GM18868 (cell line): ENCODE measurements at regions not wholly inside any gene's neighbourhood (a gene's known extent, or its start where the extent isn't known, plus 50 kb on each side); places are given as distances from the start of the nearest gene placed in this dataset.

ENCODE experiments used
- ATAC-seq: cut with Tn5 transposase; IDR thresholded peaks from one replicate; pipeline ENCODE4 v1.9.1; 2021; ENCODE audit warnings: mild to moderate bottlenecking, moderate library complexity; ENCODE audit not compliant: unreplicated experiment

DNA sequence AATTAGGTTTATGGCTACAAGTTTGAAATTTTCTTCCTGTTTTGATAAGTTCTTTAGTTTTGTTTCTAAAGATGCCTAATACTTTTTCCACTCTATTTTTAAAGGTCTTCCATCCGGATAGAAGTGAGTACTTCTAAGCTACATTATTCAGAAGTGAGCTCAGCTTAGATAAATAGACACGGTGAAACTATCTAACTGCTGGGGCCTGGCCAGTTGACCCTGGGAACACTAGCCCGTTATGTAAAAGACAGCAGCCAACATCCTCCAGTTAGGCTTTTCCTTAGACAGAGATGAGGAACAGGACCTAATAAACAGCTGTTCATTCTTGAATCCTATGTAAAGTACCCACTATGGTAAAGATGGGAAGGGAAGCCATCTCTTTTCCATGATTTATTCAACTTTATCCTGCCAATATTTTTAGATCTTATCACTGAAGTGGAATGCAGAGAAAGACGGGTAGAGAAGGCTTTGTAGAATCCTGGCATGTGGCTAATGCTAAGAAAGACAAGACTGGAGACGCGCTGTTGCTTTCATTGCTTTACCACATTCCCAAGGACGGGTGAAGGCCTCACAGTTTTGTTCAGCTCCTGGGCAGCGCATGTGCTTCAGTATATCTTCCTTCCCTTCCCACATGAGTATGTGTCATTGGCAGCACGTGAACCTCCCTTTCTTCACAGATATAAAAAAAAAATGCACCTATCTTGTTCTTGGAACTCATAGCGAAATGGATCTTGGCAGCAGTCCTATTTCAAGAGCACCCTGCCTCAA is 340.0 kb upstream of the MEOX2 start:
- ATAC-seq = no peak

DNA sequence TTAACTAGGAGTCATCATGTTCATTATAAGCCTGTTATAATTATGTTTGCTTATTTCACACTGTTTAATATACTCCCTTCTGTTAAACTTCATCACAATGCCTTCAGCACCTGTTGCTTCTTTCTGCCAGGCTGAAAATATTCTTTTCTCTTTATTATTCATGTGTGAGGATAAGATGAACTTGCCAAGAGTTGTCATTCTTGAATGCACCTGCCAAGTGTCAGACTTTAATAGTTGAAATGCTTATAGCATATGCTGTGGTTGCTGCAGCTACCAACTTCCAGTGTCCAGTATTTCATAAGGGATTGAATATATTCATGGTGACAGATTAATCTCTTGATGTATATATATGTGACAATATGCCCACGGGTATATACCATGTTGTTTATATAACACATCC is 339.2 kb upstream of the MEOX2 start:
- ATAC-seq = no peak

GRCh38 chr7:16023503-16023902 is 337.0 kb upstream of the MEOX2 start:
- ATAC-seq = no peak

- no peak for ATAC-seq
These were observed 336.6 kb upstream of the MEOX2 start for GRCh38 chr7:16023046-16023445.

GRCh38 chr7:16021851-16022250 is 335.4 kb upstream of the MEOX2 start:
- no peak for ATAC-seq

DNA sequence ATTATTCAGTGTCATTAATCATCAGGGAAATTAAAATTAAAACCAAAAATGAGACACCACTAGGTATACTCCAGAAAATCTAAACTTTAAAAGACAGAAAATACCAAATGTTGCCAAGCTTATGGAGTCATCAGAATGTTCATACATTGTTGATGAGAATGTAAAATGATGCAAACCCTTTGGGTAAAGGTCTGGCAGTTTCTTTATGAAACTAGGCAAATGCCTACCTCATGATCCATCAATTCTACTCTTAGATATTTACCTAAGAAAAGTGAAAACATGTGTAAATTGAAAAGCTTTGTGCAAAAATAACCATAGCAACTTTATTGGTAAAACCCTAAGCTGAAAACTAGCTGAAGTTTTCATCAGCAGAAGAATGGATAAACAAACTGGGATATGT is 329.5 kb upstream of the MEOX2 start:
- no peak for ATAC-seq

DNA sequence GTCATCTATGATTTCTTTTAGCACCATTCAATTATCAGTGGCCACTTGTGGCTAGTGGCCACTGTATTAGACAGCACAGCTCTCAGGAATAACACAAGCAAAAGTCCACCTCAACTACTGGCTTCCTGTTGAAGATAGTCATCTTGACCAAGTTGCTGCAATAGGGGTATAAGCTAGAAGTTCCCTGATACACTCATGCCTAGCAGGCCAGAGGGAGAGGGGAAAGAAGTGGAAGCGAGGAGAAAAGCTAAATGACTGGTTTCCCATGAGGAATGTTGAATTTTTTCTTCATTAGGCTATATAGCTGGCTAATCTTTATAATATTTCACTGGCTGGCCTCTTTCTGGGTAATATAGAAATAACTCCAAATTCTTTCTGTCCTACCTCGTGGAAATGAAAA is 327.5 kb upstream of the MEOX2 start:
- no peak for ATAC-seq

DNA sequence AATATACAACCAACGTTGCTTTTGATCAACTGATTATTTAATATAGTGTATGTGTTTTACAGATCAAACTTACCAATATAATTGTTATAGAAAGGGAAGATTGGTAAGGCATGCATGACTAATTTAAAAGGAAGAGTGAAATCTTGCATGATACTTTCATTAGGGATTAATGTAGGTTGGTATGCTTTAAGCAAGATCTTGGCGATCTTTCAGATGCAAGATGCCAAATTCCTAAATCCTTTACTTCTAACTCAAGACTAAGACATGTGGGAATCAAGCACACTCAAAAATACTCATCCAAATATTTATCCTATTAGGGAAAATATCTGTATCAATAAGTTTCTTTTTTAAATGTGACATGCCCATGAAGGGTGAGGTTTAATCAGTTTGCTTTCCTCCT is 321.4 kb upstream of the MEOX2 start:
- no peak for ATAC-seq

- ATAC-seq = no peak
These were observed 318.2 kb upstream of the MEOX2 start for GRCh38 chr7:16004702-16005101.

DNA sequence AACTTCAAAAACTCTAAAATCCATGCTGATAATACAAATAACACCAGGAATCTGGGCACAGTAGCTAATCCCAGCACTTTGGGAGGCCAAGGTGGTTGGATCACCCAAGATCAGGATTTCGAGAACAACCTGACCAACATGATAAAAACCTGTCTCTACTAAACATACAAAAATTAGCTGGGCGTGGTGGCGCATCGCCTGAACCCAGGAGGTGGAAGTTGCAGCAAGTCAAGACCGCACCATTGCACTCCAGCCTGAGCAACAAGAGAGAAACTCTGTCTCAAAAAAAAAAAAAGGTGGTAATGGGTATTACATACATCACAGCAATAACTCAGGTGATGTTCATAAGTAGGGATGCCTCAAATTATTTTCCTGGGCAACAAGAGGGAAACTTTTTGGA is 315.0 kb upstream of the MEOX2 start:
- ATAC-seq = no peak

- ATAC-seq = no peak
These were observed 312.1 kb upstream of the MEOX2 start for GRCh38 chr7:15998617-15999016.

DNA sequence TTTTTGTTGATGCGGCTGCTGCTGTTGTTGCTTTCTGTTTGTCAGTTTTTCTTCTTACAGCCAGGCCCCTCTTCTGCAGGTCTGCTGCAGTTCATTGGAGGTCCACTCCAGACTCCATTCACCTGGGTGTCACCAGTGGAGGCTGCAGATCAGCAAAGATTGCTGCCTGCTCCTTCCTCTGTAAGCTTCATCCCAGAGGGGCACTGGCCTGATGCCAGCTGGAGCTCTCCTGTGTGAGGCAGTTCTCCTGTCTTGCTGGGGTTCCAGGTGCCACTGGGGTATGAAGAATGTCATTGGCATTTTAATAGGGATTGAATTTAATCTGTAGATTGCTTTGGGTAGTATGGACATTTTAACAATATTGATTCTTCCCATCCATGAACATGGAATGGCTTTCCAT is 308.5 kb upstream of the MEOX2 start:
- no peak for ATAC-seq

DNA sequence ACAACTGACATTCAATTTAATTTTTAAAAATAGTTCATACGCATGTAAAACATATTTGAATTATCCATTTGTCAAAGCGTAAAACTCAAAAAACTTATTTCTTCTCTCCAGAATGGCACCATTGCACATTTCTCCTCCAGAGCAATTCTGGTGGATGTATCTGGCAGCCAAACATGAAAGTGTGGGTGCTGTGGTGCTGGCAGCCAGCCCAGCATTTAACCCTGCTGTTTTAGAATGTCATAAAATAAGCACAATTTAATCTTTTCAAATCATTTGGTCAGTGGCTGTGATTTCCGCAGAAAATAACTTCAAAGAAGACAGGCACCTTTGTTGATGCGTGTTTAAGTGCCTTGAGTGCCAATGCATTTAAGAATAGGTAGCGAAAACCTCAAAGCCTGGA is 302.7 kb upstream of the MEOX2 start:
- no peak for ATAC-seq

DNA sequence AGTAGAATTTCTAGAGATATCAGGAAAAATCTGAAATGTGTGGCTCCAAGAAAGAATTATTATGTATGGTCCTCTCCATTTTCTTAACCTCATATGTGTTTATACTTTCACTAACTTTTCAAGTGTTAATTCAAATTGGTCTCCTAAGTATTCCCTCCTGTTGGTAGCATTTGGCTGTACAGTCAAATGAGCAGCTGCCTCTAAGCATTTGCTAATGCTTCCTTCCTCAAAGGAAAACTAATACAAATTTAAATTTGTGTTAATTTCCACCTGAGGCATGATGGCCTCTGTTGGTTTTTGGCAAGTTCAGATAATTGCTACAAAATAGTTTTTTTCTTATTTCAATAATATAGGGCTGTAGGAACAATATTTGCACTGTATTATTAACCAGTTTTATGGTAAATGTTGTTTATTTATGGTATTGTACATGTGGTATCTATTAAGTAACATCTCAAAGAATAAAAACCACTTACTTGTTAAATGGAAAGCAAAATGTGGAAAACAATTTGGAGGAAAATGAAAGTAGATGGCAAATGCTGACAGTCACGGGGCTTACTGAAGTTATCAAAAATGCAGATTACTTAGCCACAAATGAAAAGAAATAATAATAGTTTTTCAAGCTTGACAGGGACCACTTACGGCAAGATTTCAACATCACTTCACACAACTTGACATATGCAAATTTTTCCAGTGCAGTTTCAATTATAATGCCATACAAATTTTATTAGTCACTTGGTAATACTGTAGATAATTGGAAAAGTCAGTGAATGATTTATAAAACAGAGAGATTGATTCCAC is 299.3 kb upstream of the MEOX2 start:
- no peak for ATAC-seq

GRCh38 chr7:15977663-15978062 is 291.2 kb upstream of the MEOX2 start:
- no peak for ATAC-seq

DNA sequence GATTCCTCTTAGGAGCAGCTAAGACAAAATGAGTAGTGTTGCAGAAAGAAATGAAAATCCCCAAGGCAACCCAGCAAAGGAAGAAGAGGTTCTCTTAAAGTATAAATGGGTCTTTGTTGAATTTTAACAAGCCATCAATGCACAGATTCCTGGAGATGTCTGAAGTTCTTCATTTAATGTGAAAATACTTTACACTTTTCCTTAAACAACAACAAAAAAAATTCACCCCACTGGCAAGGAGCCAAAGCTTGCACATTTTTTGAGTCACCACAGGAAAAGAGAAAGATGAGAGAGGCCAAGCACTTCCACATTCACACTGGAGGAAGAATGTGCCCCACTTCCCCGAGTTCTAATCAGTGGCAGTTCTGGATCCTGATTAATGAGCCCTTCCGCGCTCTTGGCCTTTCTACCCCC is 286.4 kb upstream of the MEOX2 start:
- no peak for ATAC-seq

DNA sequence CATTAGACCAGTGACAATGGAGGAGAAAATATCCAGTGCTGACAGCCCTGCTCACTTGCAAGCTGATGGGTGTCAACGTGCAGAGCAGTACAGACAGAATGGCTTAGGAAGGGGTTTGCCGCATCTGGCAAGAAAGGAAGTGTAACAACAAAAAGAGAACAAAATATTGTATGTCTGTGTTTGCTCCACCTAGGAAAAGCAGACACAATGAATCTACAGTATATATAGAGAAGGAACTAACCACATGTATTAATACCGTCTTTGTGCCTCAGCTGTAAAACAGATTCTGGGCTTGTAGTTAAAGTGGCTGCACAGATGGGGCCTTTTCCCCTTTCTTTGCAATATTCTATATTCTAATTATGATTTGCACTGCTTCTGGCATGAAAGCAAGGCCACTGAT is 281.1 kb upstream of the MEOX2 start:
- no peak for ATAC-seq

GRCh38 chr7:15967121-15967520 is 280.6 kb upstream of the MEOX2 start:
- ATAC-seq = no peak

- no peak for ATAC-seq
These were observed 276.7 kb upstream of the MEOX2 start for GRCh38 chr7:15963206-15963605.

- ATAC-seq = no peak
These were observed 268.3 kb upstream of the MEOX2 start for GRCh38 chr7:15954671-15955354.

DNA sequence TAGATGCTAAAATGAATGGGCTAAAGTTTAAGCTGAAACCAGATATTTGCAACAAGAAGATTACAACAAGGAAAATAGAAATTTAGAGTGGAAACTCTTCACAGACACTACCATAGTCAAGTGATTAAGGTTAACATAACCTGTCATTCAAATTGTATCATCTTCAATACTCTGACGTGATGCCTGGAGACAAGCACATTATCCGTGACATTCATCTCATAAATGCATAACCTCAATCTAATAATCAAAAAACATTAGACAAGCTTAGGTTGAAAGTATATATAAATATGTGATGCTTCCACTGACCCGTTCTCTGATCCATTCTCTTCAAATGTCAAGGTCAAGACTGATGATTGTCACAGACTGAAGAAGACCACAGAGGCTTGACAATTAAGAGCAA is 263.8 kb upstream of the MEOX2 start:
- ATAC-seq = no peak

GRCh38 chr7:15947754-15948153 is 261.3 kb upstream of the MEOX2 start:
- no peak for ATAC-seq
